Islet of Langerhans (tissue), 1 donor: ENCODE measurements at regions not wholly inside any gene's neighbourhood (a gene's known extent, or its start where the extent isn't known, plus 50 kb on each side); places are given as distances from the start of the nearest gene placed in this dataset.
"Not testable (repeated sequence)": the region's sequence is repeated elsewhere in the genome, so short reads cannot be mapped to it uniquely, and the experiment has no call there.

Experiments used
- FAIRE-seq: peaks from one replicate; lab custom pipeline; 2011; peaks lifted over from hg19 to GRCh38; lab: Jason Lieb, UNC

GRCh38 chr1:47684964-47685762, 247.3 kb downstream of the FOXD2 start:
- no peak for FAIRE-seq

GRCh38 chr1:47685763-47686066, 247.9 kb downstream of the FOXD2 start:
- no peak for FAIRE-seq

- FAIRE-seq, result no peak
Observed at GRCh38 chr1:47686731-47687630, 249.1 kb downstream of the FOXD2 start.

GRCh38 chr1:47687631-47688460, 250.0 kb downstream of the FOXD2 start:
- FAIRE-seq, result no peak

GRCh38 chr1:47688461-47689296, 250.8 kb downstream of the FOXD2 start:
- FAIRE-seq, result no peak

- no peak for FAIRE-seq
Observed at GRCh38 chr1:47689894-47690293, 252.1 kb downstream of the FOXD2 start.

- FAIRE-seq, result no peak
Observed at GRCh38 chr1:47690341-47691250, 252.8 kb downstream of the FOXD2 start.

- not testable (repeated sequence) for FAIRE-seq
Observed at GRCh38 chr1:47691293-47691692, 253.4 kb downstream of the FOXD2 start.

GRCh38 chr1:47692196-47692595, 254.4 kb downstream of the FOXD2 start:
- FAIRE-seq, result no peak

GRCh38 chr1:47693115-47693514, 255.3 kb downstream of the FOXD2 start:
- FAIRE-seq, result no peak

GRCh38 chr1:47694011-47694890, 256.4 kb downstream of the FOXD2 start:
- FAIRE-seq, result no peak

GRCh38 chr1:47696404-47696736, 258.5 kb downstream of the FOXD2 start:
- FAIRE-seq, result no peak

GRCh38 chr1:47696737-47697441, 259.0 kb downstream of the FOXD2 start:
- no peak for FAIRE-seq

GRCh38 chr1:47697616-47698335, 259.9 kb downstream of the FOXD2 start:
- no peak for FAIRE-seq

GRCh38 chr1:47699492-47700235, 261.8 kb downstream of the FOXD2 start:
- FAIRE-seq, result no peak

GRCh38 chr1:47701283-47701682, 263.4 kb downstream of the FOXD2 start:
- no peak for FAIRE-seq

- FAIRE-seq, result no peak
Observed at GRCh38 chr1:47701741-47702515, 264.1 kb downstream of the FOXD2 start.
